Neutrophil (primary cell): ENCODE measurements at regions not wholly inside any gene's neighbourhood (a gene's known extent, or its start where the extent isn't known, plus 50 kb on each side); places are given as distances from the start of the nearest gene placed in this dataset.

Source experiments
- H3K27ac ChIP-seq: fragments of 200-600 bp; sonication (generic); 2 replicates; pipeline ENCODE4 v1.5.1; 2016; ENCODE audit warnings: mild to moderate bottlenecking, moderate library complexity
- H3K27me3 ChIP-seq: fragments of 200-600 bp; sonication (generic); 2 replicates; pipeline ENCODE4 v1.6.0; 2016; ENCODE audit warnings: mild to moderate bottlenecking
- H3K36me3 ChIP-seq: fragments of 200-600 bp; sonication (generic); 2 replicates; pipeline ENCODE4 v1.5.1; 2017
- H3K4me1 ChIP-seq, 2 experiments: fragments of 200-600 bp in 1 of 2; sonication (generic) in 1 of 2; 1 replicate in 1 of 2; 2 replicates in 1 of 2; pipeline versions ENCODE4 v1.5.1 to v1.6.1; 2013 to 2016; ENCODE audit warnings: low read depth in 1 of 2, low read length in 1 of 2, mild to moderate bottlenecking in 1 of 2, moderate library complexity in 1 of 2; ENCODE audit not compliant: control insufficient read depth in 1 of 2, insufficient read depth in 1 of 2
- H3K4me3 ChIP-seq, 2 experiments: fragments of 200-600 bp in 1 of 2; sonication (generic) in 1 of 2; 1 replicate in 1 of 2; 2 replicates in 1 of 2; pipeline ENCODE4 v1.5.1; 2013 to 2016; ENCODE audit warnings: low read depth in 1 of 2, low read length in 1 of 2, mild to moderate bottlenecking in 1 of 2, moderate library complexity in 1 of 2
- H3K9me3 ChIP-seq: fragments of 200-600 bp; sonication (generic); 2 replicates; pipeline ENCODE4 v1.5.1; 2016
- CTCF ChIP-seq: fragments of 200-600 bp; sonication (generic); IDR thresholded peaks from 2 replicates; pipeline ENCODE4 v1.5.1; 2016; ENCODE audit warnings: antibody characterized with exemption

DNA sequence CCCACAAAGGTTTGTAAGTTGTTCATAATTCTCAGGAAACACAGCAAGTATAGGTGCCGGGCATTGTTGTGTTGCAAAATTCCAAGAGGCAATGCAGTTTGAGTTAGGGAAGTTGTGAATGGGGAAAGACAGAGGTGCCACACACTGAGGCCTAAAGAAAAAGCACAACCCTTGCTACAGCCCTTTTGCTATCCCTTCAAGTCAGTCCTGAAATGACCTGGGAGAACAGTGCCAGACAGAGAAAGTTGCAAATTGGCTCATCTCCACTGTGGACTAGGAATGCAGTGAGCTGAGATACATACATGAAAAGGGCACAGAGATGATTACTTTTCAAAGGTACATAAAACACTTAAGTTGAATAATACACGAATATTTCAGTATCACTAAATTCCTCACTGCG, 213.3 kb upstream of the TMTC1 start:
- H3K4me3 ChIP-seq = no peak overlapping the region
- no peaks in the 10 kb centered on the region for H3K36me3 ChIP-seq
- no peaks in the 10 kb centered on the region for H3K4me1 ChIP-seq
- TF ChIP-seq CTCF = no peak
- no peaks in the 10 kb centered on the region for H3K27me3 ChIP-seq
- H3K27ac ChIP-seq = no peak overlapping the region
- no peaks in the 10 kb centered on the region for H3K9me3 ChIP-seq

DNA sequence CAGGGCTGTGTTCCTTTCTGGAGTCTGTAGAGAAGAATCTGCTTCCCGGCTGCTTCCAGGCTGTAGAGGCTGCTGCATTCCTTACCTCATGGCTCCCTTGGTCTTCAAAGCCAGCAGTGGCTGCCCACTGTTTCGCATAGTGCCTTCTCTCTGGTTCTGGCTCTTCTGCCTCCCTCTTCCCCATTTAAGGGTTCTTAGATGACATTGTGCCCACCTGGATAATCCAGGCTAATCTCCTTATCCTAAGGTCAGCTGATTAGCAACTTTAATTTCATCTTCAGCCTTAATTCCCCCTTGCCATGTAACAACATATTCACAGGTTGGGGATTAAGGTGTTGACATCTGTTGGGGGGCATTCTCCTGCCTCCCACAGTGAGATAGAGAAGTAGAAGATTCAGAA, 208.6 kb upstream of the TMTC1 start:
- no peaks in the 10 kb centered on the region for H3K9me3 ChIP-seq
- no peak for TF ChIP-seq CTCF
- H3K4me3 ChIP-seq = no peak overlapping the region

GRCh38 chr12:29991924-29992323, 208.2 kb upstream of the TMTC1 start:
- no peak overlapping the region for H3K4me3 ChIP-seq
- no peaks in the 10 kb centered on the region for H3K4me1 ChIP-seq
- TF ChIP-seq CTCF = no peak
- H3K36me3 ChIP-seq = no peaks in the 10 kb centered on the region
- no peaks in the 10 kb centered on the region for H3K9me3 ChIP-seq
- no peak overlapping the region for H3K27ac ChIP-seq
- no peaks in the 10 kb centered on the region for H3K27me3 ChIP-seq

More for the DNA sequence above, 208.6 kb upstream of the TMTC1 start:
- no peaks in the 10 kb centered on the region for H3K4me1 ChIP-seq
- H3K36me3 ChIP-seq = no peaks in the 10 kb centered on the region
- no peaks in the 10 kb centered on the region for H3K27me3 ChIP-seq
- H3K27ac ChIP-seq = no peak overlapping the region

DNA sequence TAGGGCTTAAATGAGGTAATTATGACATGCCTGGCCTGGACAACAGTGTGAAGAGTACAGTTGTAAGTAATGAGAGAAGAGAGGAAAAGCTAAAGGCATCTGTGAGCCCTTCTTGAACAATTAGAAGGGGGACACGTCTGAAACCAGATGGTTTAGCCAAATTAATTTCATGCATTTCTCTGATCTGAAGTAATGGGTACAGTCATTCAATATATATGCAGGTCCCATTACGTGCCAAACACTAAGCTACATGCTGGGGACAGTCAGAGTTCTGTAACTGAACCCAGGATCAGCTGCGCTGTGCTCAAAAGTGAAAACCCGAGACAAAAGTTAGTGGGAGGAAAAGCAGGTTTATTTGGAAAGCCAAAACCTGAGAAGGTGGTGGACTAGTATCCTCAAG, 207.2 kb upstream of the TMTC1 start:
- no peak overlapping the region for H3K27ac ChIP-seq

GRCh38 chr12:29983851-29984250, 200.1 kb upstream of the TMTC1 start:
- TF ChIP-seq CTCF = no peak
- Histone ChIP-seq H3K27ac (no peak overlapping the region), H3K9me3 (no peaks in the 10 kb centered on the region), H3K4me3 (no peak overlapping the region), H3K36me3 (no peaks in the 10 kb centered on the region), H3K27me3 (no peaks in the 10 kb centered on the region), H3K4me1 (no peaks in the 10 kb centered on the region)

More for the DNA sequence above, 207.2 kb upstream of the TMTC1 start:
- Histone ChIP-seq H3K36me3 (no peaks in the 10 kb centered on the region), H3K9me3 (no peaks in the 10 kb centered on the region), H3K4me3 (no peak overlapping the region), H3K4me1 (no peaks in the 10 kb centered on the region), H3K27me3 (no peaks in the 10 kb centered on the region)
- no peak for TF ChIP-seq CTCF

GRCh38 chr12:29980304-29980703, 196.6 kb upstream of the TMTC1 start:
- Histone ChIP-seq H3K27ac (no peak overlapping the region), H3K9me3 (no peaks in the 10 kb centered on the region), H3K27me3 (no peaks in the 10 kb centered on the region), H3K4me3 (no peak overlapping the region), H3K4me1 (no peaks in the 10 kb centered on the region), H3K36me3 (no peaks in the 10 kb centered on the region)
- no peak for TF ChIP-seq CTCF
